Breast epithelium (tissue), 3 donors: ENCODE measurements at regions not wholly inside any gene's neighbourhood (a gene's known extent, or its start where the extent isn't known, plus 50 kb on each side); places are given as distances from the start of the nearest gene placed in this dataset.

Experiments used
- CTCF ChIP-seq, 3 donors: fragments of 450-650 bp; IDR thresholded peaks; one replicate each; pipeline ENCODE4 v1.5.1; 2016 to 2017; ENCODE audit warnings: antibody characterized with exemption in 3 of 3, mild to moderate bottlenecking in 3 of 3, moderate library complexity in 3 of 3
- POLR2A ChIP-seq: fragments of 450-650 bp; IDR thresholded peaks from one replicate; pipeline ENCODE4 v1.6.1; 2016; ENCODE audit warnings: antibody characterized with exemption, mild to moderate bottlenecking, moderate library complexity
- POLR2AphosphoS5 ChIP-seq, 3 donors: sonication (generic); formaldehyde crosslinking; IDR thresholded peaks; one replicate each; pipeline ENCODE4 v1.6.1; 2017; ENCODE audit warnings: antibody characterized with exemption in 3 of 3

- no peak for TF ChIP-seq POLR2A
- TF ChIP-seq CTCF (IDR thresholded peaks at IDR 0.05), result no peak
- no peak for TF ChIP-seq POLR2AphosphoS5 (IDR thresholded peaks at IDR 0.05)
Measured at GRCh38 chr7:1355568-1356340, 103.5 kb downstream of the MICALL2 start.
